Vagina (tissue), 2 donors: ENCODE measurements at regions not wholly inside any gene's neighbourhood (a gene's known extent, or its start where the extent isn't known, plus 50 kb on each side); places are given as distances from the start of the nearest gene placed in this dataset.

Source experiments
- POLR2A ChIP-seq, 2 donors: fragments of 450-650 bp; IDR thresholded peaks; one replicate each; pipeline ENCODE4 v1.6.1; 2017; ENCODE audit warnings: antibody characterized with exemption in 2 of 2, mild to moderate bottlenecking in 2 of 2, moderate library complexity in 2 of 2
- POLR2AphosphoS5 ChIP-seq, 2 donors: sonication (generic); formaldehyde crosslinking; IDR thresholded peaks; one replicate each; pipeline ENCODE4 v1.9.0; 2017; ENCODE audit warnings: antibody characterized with exemption in 2 of 2, mild to moderate bottlenecking in 2 of 2, low read depth in 1 of 2; ENCODE audit not compliant: insufficient read depth in 1 of 2
- TF ChIP-seq, protein P1 (sequence below), 3 experiments: fragments of 450-650 bp in 2 of 3; fragments of 200-600 bp in 1 of 3; sonication (generic) in 1 of 3; IDR thresholded peaks; one replicate each; pipeline ENCODE4 v1.5.1; 2017 to 2019; ENCODE audit warnings: antibody characterized with exemption in 3 of 3, mild to moderate bottlenecking in 2 of 3, moderate library complexity in 2 of 3

GRCh38 chr5:157934600-157934999, 75.7 kb upstream of the CLINT1 start:
- TF ChIP-seq POLR2AphosphoS5 (IDR thresholded peaks at IDR 0.05; ENCODE audit: insufficient read depth in 1 of 2, low read depth in 1 of 2) (no peak), POLR2A (IDR thresholded peaks at IDR 0.05) (no peak)
- TF ChIP-seq, protein P1, sequence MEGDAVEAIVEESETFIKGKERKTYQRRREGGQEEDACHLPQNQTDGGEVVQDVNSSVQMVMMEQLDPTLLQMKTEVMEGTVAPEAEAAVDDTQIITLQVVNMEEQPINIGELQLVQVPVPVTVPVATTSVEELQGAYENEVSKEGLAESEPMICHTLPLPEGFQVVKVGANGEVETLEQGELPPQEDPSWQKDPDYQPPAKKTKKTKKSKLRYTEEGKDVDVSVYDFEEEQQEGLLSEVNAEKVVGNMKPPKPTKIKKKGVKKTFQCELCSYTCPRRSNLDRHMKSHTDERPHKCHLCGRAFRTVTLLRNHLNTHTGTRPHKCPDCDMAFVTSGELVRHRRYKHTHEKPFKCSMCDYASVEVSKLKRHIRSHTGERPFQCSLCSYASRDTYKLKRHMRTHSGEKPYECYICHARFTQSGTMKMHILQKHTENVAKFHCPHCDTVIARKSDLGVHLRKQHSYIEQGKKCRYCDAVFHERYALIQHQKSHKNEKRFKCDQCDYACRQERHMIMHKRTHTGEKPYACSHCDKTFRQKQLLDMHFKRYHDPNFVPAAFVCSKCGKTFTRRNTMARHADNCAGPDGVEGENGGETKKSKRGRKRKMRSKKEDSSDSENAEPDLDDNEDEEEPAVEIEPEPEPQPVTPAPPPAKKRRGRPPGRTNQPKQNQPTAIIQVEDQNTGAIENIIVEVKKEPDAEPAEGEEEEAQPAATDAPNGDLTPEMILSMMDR (IDR thresholded peaks at IDR 0.05): no peak
